A673 (cell line): ENCODE measurements at regions not wholly inside any gene's neighbourhood (a gene's known extent, or its start where the extent isn't known, plus 50 kb on each side); places are given as distances from the start of the nearest gene placed in this dataset.

Experiments
- CTCF ChIP-seq: fragments of 300-800, 200-600 bp; sonication (generic); conservative IDR thresholded peaks from 2 replicates; pipeline ENCODE4 v1.5.1; 2017; ENCODE audit warnings: low read depth, mild to moderate bottlenecking, antibody characterized with exemption, low read length, moderate library complexity, mixed read lengths
- EZH2 ChIP-seq: fragments of 200-600 bp; sonication (generic); IDR thresholded peaks from 2 replicates; pipeline ENCODE4 v1.6.1; 2017; ENCODE audit warnings: borderline replicate concordance, low read depth, mild to moderate bottlenecking, mixed read lengths, antibody characterized with exemption, low read length; ENCODE audit not compliant: poor library complexity, severe bottlenecking

GRCh38 chr1:244239261-244239770 lies 188.2 kb downstream of the ZBTB18 start:
- TF ChIP-seq CTCF (no peak), EZH2 (no peak)
